ENCODE measurements at regions not wholly inside any gene's neighbourhood (a gene's known extent, or its start where the extent isn't known, plus 50 kb on each side); places are given as distances from the start of the nearest gene placed in this dataset.

GRCh38 chr6:93894521-93894920, 475.2 kb upstream of the EPHA7 start:
- TF ChIP-seq GLIS3 (CRISPR knock-in tag; IDR thresholded peaks at IDR 0.05) (no peak), ARNTL (CRISPR knock-in tag; IDR thresholded peaks at IDR 0.05; ENCODE audit: borderline replicate concordance, low read depth) (no peak), ZFP30 (CRISPR knock-in tag; IDR thresholded peaks at IDR 0.05) (no peak), PATZ1 (CRISPR knock-in tag; IDR thresholded peaks at IDR 0.05; ENCODE audit: borderline replicate concordance) (no peak), TCF4 (CRISPR knock-in tag; IDR thresholded peaks at IDR 0.05; ENCODE audit: borderline replicate concordance) (no peak), CSDC2 (CRISPR knock-in tag; IDR thresholded peaks at IDR 0.05) (no peak), BACH2 (CRISPR knock-in tag; IDR thresholded peaks at IDR 0.05; ENCODE audit: borderline replicate concordance) (no peak), POU6F1 (CRISPR knock-in tag; IDR thresholded peaks at IDR 0.05; ENCODE audit: borderline replicate concordance, low read depth) (no peak), TOX (CRISPR knock-in tag; IDR thresholded peaks at IDR 0.05; ENCODE audit: borderline replicate concordance) (no peak), ISL1 (CRISPR knock-in tag; IDR thresholded peaks at IDR 0.05) (no peak), CSRNP3 (CRISPR knock-in tag; IDR thresholded peaks at IDR 0.05) (no peak), RARB (CRISPR knock-in tag; IDR thresholded peaks at IDR 0.05) (no peak), ZNF8 (CRISPR knock-in tag; IDR thresholded peaks at IDR 0.05) (no peak), CREB5 (CRISPR knock-in tag; IDR thresholded peaks at IDR 0.05; ENCODE audit: low read depth) (no peak), SNAI2 (CRISPR knock-in tag; IDR thresholded peaks at IDR 0.05) (no peak), ESRRG (CRISPR knock-in tag; IDR thresholded peaks at IDR 0.05) (no peak), OSR1 (CRISPR knock-in tag; IDR thresholded peaks at IDR 0.05) (no peak), PPARA (CRISPR knock-in tag; IDR thresholded peaks at IDR 0.05; ENCODE audit: borderline replicate concordance) (no peak), ZNF70 (CRISPR knock-in tag; IDR thresholded peaks at IDR 0.05) (no peak)
- no peak for ATAC-seq

GRCh38 chr6:93889713-93890112, 470.4 kb upstream of the EPHA7 start:
- TF ChIP-seq POU6F1 (CRISPR knock-in tag; IDR thresholded peaks at IDR 0.05; ENCODE audit: borderline replicate concordance, low read depth) (no peak), ESRRG (CRISPR knock-in tag; IDR thresholded peaks at IDR 0.05) (no peak), TSHZ2 (CRISPR knock-in tag; IDR thresholded peaks at IDR 0.05) (no peak), RARB (CRISPR knock-in tag; IDR thresholded peaks at IDR 0.05) (no peak), BACH2 (CRISPR knock-in tag; IDR thresholded peaks at IDR 0.05; ENCODE audit: borderline replicate concordance) (no peak), ZFP3 (CRISPR knock-in tag; IDR thresholded peaks at IDR 0.05) (no peak), ZNF565 (CRISPR knock-in tag; conservative IDR thresholded peaks at IDR 0.05; ENCODE audit: low read depth) (no peak), CSDC2 (CRISPR knock-in tag; IDR thresholded peaks at IDR 0.05) (no peak), TCF4 (CRISPR knock-in tag; IDR thresholded peaks at IDR 0.05; ENCODE audit: borderline replicate concordance) (no peak), OSR1 (CRISPR knock-in tag; IDR thresholded peaks at IDR 0.05) (no peak)
- ATAC-seq = no peak

Measured in SK-N-SH treated with all-trans-retinoic acid at 6 μM for 48 hours (cell line).